GM21381 (cell line): ENCODE measurements at regions not wholly inside any gene's neighbourhood (a gene's known extent, or its start where the extent isn't known, plus 50 kb on each side); places are given as distances from the start of the nearest gene placed in this dataset.
"Not testable (repeated sequence)": the region's sequence is repeated elsewhere in the genome, so short reads cannot be mapped to it uniquely, and the experiment has no call there.

ENCODE experiments used
- ATAC-seq: cut with Tn5 transposase; IDR thresholded peaks from one replicate; pipeline ENCODE4 v1.9.1; 2021; ENCODE audit warnings: mild to moderate bottlenecking, moderate library complexity; ENCODE audit not compliant: unreplicated experiment

DNA sequence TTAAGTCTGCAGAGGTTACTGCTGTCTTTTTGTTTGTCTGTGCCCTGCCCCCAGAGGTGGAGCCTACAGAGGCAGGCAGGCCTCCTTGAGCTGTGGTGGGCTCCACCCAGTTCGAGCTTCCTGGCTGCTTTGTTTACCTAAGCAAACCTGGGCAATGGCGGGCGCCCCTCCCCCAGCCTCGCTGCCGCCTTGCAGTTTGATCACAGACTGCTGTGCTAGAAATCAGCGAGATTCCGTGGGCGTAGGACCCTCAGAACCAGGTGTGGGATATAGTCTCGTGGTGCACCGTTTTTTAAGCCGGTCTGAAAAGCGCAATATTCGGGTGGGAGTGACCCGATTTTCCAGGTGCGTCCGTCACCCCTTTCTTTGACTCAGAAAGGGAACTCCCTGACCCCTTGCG lies 2146.3 kb upstream of the WWC1 start:
- not testable (repeated sequence) for ATAC-seq

DNA sequence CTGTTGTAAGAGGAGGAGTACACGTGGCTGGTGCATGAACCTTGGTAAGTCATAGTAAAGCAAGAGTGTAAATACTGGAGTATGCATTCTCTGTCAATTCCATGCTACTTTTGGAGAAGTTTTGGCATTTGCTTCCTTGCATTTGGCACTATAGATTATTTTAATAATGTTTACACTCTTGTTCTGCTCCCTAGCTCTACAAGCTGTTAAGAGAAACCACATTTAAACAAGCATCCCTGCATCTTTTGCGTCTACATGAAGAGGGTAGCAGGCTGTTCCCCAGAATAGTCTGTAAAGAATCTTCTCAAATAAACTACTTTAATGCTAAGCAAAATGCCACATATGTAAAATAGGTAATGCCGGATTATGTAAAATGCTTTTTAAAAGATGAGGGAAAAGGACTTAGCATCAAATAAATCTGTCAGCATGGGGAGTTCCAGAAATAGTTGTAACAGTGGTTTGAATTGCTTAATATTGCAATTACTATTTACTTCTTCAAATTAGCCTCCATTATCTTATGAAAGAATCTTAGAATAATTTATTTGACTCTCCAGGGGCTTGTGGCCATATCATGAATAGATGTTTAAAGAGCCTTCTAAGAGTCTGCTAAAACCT lies 2127.3 kb upstream of the WWC1 start:
- ATAC-seq: no peak

DNA sequence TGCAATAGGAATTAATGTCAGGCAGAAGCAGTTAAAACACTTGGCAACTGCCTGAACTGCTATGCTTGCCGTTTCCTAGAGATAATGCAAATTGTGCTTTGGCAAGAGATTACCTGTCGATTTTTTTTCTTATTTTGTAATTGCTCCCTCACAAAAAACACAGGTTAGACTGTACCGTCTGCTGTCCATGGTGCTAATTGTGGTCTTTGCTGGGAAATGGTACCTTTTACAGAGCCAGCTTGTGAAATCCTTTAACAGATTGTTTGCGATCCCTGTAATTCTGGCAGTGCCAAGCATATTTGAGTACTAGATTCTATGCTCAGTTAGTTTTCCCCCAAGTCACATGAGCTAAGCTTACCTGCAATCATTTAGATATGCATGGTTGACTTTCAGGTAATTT lies 2125.8 kb upstream of the WWC1 start:
- no peak for ATAC-seq

DNA sequence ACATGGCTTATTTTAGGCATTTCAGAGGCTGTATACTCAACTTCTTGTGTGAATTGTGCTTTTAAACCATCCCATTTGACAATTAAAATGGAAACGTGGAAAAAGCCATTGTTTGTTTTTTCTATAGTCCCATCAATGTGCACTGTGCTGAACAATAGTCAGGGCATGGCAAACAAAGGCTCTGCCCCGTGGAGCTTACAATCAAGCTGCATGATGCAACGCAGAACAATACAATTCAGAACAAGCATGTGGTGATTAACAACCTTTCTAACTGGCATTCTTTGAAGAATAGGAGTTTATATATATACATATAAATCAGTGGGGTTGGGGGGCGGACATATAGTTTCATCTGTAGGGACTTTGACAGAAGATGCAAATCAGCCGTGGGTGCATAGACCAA lies 2125.4 kb upstream of the WWC1 start:
- no peak for ATAC-seq

DNA sequence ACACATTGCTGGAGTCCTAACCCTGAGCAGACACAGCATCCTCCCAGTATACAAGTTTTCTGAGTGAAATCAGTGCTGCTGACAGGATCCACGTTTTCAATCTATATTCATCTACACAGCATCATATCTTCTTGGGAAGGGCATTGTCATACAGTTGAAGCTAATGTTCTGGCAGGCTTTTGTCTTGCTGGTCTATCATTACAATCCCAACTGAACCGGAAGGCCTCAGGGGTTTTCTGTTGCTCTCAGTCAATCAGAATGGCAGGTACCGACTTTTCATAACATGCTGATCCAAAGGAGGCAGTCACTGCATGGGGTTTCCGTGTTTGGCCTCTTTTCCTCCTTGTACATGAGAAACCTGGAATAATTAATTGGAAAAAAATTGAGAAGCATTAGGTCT lies 2118.8 kb upstream of the WWC1 start:
- no peak for ATAC-seq

DNA sequence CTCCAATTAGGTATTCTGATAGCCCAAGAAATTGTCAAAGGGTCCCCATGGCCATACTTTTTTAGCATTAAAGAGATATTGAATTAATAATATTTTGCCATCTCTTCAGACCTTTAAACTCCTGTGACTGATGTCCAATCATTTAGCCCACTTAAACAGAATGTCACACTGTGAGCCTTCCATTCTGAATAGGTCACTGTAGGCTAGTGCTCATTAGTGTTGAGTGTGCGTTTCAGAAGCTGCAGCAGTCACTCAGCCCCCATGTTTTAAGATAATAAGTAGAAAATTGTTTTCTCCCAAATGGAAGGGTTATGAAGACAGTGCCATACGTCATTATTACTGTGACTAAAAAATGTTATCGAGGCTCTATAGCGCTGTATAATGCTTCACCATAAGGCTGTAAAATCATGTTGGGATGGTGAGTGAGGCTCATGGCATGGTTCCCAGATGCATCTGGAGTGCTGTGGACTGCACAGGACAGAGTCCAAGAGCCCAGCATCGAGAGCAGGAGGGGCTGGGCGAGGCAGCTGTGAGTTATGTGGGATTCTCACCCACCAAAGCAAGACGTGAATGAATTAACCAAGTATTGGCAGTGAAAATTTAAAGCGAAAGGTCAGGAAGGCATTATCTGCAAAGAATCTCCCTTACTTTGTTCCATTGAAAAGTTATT lies 2112.9 kb upstream of the WWC1 start:
- ATAC-seq: no peak

DNA sequence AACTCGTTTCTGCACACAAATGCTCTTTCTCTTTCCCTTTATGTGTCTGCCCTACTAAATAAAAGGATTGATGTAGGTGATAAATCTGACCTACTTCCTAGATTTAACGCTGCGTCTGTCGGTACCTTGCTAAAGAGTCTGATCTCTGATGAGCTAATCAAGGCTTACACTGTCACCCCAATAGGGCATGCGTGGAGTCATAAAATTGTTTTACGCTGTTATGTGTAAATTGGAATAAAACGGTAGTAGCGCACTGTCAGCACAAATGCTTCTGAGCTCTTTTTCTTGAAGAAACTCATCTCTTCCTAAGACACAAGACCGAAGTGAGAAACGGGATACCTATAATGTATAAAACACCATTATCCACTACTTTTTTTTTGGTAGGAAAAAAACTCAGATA lies 2106.3 kb upstream of the WWC1 start:
- ATAC-seq: no peak

DNA sequence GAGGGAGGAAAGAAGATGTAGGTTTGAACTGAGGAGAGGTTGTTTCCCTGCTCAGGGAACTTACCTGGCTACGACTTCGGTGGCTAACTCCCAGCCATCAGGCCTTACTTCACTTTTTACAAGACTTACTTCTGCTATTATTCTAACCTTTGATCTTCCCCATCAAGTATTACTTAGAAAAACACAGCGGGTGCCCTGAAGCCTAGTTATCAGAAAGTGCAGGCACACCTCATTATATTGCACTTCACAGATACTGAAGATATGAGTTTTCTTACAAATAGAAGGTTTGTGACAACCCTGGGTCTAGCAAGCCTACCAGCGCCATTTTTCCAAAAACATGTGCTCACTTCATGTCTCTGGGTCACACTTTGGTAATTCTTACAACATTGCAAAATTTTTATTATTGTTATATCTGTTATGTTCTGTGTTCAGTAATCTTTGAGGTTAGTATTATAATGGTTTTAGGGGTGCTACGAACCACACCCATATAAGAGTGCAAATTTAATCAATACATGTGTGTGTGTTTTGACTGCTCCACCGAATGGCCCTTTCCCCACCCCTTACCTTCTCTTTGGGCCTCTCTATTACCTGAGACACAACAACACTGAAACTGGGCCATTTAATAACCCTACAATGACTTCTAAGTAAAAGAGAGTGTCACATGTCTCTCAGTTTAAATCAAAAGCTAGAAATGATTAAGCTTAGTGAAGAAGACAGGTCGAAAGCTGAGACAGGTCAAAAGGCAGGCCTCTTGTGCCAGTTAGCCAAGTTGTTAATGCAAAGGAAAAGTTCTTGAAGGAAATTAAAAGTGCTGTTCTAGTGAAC lies 2102.7 kb upstream of the WWC1 start:
- ATAC-seq: no peak

DNA sequence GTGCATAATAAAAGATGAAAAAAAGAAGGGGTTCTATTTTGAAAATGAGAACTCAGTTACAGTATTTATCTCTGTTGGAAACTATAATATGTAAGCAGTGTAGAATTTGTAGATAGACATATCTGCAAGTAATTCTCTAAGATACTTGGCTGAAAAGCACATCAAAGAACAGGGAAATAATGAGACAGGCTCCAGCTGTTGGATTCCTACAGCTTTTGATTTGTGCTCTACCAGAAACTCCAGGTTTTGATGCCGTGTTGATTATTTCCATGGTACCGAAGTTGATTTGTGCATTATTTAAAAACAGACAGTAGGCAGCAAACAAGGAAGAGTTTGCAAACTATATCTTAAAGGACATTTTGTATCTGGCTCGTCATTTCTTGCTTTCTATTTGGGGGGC lies 2098.7 kb upstream of the WWC1 start:
- no peak for ATAC-seq

DNA sequence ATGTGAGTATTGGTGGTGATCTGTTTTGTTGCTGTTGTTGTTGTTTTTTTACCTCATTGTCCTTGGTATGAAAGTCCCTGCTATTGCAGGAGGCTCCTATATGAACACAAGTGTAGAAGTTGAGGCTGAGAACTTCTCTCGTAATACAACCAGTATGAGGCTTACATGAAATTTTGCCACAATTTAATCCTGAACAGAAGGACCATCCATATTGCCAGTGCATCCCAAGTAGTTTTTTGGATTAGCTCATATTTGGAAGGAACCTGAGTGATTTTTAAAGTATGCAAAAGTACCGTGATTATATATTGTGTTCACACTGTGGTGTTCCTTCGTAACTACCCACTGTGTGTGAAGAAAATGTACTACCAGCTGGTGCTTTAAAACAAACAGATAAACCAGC lies 2095.5 kb upstream of the WWC1 start:
- no peak for ATAC-seq

DNA sequence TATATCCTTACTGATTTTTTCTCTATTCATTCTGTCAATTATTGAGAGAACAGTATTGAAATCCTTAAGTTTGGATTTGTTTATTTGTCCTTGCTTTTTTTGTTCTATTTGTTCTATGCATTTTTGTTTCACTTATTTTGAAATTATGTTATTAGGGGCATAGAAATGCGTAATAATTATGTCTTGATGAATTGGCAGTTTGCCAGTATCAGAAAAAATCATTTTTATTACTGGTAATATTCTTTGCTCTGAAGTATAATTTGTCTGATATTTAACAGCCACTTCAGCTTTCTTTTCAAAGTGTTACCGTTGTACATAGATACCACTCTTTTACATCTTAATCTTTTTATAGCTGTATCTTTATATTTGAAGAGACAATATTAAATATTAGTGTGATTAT lies 2090.9 kb upstream of the WWC1 start:
- ATAC-seq: no peak

DNA sequence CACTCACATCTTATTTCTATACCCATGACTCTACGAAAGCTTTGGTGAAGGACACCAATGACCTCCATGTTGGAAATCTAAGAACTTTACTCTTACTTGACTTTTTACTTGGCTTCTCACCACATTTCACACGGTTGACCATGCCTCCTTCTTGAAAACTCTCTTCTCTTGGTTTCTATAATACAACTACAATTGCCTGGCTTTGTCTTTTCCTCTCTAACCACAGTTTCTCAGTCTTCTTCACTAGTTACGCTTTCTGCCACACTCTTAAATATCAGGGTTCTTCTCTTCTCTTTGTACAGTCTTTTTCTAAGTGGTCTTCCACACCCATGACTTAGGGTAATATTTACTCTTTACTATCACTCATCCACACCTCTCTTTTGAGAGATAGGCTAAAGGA lies 2079.8 kb upstream of the WWC1 start:
- ATAC-seq: no peak

DNA sequence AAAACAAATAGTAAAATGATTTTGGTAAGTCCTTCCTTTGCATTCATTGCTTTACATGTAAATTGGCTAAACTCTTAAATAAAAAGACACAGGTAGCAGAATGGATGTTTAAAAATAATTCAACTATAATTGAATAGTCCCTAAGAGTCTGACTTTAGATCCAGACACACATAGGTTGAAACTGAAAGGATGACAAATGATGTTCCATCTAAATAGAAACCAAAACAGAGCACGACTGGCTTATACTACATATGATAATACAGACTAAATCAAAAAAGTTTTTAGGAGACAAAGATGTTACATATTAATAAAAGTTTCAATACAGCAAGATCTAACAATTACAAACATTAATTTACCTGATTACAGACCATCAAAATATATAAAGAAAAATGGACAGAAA lies 2055.1 kb upstream of the WWC1 start:
- no peak for ATAC-seq

DNA sequence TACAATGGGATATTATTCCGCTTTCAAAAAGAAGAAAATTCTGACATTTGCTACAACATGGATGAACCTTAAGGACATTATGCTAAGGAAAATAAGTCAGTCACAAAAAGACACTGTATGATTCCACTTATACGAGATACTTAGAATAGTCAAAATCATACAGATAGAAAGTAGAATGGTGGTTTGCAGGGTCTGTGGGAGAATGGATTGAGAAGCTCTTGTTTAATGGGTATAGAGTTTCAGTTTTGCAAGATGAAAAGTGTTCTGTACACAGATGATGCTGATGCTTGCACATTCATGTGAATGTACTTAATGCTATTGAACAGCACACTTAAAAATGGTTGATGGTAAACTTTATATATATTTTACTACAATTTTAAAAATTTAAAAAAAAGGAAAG lies 2050.7 kb upstream of the WWC1 start:
- no peak for ATAC-seq

DNA sequence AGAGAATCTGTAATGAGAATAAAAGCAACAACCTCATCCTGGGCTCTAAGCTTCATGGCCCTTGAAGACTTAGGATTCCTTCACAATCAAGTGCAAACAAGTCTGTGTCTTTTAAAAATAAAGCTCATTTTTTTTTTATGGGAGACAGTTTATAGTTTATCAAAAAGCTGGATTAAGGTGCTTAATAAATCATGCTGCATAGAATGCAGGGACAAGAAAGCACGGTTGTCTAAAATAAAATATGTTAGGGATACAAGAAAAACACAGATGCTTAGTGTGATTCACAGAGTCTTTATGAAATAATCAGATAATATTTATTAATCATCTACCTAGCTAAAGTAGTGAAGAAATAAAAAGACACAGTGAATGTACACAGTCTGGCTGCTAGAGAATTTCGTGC lies 2045.9 kb upstream of the WWC1 start:
- no peak for ATAC-seq

DNA sequence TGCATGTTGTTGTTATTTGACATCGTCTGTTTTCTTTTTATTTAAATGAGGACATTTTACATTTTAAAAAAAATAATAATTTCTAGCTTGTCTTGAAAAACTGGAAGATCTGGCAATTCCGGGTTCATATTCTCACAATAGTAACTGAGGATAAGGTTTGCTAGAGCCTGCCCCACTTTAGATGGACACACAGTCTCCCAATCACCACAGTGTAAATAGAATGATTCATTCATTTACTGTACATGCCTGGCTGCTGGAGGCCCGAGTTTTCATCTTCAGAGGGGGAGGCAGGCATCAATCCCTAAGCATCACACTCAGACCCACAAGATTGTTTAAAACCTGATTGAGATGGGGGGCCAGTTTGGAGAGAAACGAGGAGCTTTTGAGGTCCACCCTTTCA lies 2039.7 kb upstream of the WWC1 start:
- no peak for ATAC-seq

DNA sequence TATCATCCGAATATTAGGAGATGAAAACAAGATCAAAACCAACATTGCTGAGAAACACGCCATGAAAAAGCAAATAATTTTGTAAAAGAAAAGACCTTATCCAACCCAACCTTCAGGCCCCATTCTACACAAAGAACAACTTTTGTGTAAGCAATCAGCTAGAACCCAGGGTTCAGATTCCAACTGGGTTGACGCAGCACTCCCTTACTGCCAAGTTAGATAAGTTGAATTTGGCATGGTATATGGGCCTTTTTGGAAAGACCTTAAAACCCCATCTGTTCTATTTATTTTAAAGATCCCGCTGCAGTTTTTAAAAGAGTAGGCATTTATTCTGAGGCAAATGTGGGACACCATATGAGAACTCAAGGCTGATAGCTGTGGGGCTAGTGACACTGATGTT lies 2033.8 kb upstream of the WWC1 start:
- ATAC-seq: no peak

DNA sequence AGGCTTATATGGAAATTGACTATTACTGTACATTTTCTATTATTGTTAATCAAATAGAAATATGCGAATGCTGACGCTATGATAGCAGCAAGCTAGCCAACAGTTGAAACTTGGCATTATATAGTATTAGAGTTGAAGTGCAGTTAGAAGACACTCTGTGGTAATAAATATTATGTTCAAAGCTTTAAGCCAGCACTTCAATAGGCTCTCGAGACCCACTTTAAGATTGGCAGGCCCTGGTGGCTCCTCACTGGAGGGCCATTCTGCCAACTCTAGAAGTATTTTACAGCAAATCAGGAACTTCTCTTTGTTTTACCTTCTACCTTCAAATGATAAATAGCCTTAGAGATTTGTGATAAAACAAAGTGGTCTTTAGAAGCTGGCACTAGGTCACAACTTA lies 2029.0 kb upstream of the WWC1 start:
- no peak for ATAC-seq

DNA sequence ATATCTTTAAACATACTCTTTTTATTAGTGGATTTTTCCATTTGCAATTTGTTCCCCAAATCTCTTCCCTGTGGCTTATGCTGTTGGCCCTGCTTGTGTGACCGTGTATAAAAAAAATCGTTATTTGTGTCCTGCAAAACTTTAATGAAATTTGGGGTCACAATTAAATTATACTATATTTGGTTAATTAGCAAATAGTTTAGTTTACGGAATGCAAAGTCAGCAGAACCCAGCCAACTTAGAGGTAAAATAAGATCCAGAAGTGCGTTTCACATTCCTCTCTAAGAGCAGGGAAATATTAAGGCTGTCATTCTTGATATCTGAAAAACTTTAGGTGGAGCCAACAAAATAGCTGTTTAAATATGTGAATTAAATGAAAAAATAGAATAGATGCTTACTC lies 2023.5 kb upstream of the WWC1 start:
- no peak for ATAC-seq

DNA sequence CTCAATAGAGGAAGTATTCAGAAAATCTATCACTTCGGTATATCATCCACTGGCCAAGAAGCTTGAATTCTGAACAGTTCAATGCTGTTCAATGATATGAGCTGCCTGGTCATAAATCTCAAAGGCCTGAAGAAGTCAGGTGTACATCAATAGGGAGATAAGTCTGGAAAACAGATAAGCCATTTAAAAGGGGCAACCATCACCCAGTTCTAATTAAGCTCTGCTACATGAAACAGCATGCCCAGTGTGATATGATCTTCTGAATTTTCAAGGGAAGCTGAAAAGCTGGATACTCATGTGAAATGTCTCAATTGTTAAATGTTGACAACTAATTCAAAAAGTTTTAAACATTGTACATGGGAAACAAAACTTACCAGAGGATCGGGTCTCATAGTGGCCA lies 2020.7 kb upstream of the WWC1 start:
- no peak for ATAC-seq

DNA sequence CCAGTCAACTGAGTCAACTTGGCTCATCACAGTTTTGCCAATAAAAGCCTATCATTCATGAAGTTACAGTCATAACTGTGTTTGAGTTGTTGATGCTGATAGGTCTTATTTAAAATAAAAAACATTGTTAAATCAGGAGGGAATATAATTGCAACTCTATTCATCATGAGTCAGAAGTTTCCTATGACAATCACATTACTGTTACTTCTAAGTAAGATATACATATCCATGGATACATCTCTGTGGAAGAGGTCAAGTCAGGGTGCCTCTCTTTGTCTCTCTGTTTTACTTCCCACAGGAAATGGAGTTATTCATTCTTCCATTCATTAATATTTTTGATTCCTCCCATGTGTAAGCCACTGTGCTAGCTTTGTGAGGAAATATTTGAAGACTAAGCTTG lies 2015.4 kb upstream of the WWC1 start:
- no peak for ATAC-seq

DNA sequence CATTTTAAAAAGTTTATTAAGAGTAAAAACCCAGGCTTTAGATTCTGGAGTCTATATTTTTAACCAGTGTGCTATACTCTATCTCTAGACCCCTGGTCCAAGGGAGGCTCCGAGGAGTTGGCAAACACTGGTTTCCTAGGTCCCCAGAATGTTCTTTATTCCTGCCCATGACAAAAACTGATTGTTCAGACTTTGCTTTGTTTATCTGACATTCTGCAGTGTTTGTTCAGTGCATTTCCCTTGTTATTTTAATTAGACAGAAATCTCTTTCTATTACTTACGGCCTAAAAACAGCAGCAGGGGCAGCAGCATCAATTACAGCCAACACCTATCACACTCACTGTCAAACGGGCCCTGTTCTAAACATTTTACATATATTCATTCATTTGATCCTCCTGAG lies 2011.6 kb upstream of the WWC1 start:
- ATAC-seq: no peak
